Lower lobe of right lung (tissue), 2 donors: ENCODE measurements at regions not wholly inside any gene's neighbourhood (a gene's known extent, or its start where the extent isn't known, plus 50 kb on each side); places are given as distances from the start of the nearest gene placed in this dataset.

Source experiments
- ATAC-seq, 2 donors: fragments of 200-7000 bp; cut with Tn5 transposase; one replicate each; pipeline ENCODE4 v1.9.1; 2020 to 2022; ENCODE audit warnings: mild to moderate bottlenecking in 2 of 2, moderate library complexity in 2 of 2
- DNase-seq: peaks from one replicate; pipeline ENCODE4 v3.0.0-alpha.2; 2020
- H3K27ac ChIP-seq: fragments of 200-600 bp; one replicate; pipeline ENCODE4 v1.8.0; 2022
- H3K27me3 ChIP-seq: fragments of 200-600 bp; one replicate; pipeline ENCODE4 v1.8.0; 2022; ENCODE audit warnings: low read depth
- H3K36me3 ChIP-seq: fragments of 200-600 bp; one replicate; pipeline ENCODE4 v1.8.0; 2022; ENCODE audit warnings: mild to moderate bottlenecking
- H3K4me1 ChIP-seq: fragments of 200-600 bp; one replicate; pipeline ENCODE4 v1.8.0; 2022
- H3K4me3 ChIP-seq: fragments of 200-600 bp; one replicate; pipeline ENCODE4 v1.8.0; 2022; ENCODE audit warnings: mild to moderate bottlenecking
- H3K9me3 ChIP-seq: fragments of 200-600 bp; one replicate; pipeline ENCODE4 v1.8.0; 2022
- CTCF ChIP-seq: fragments of 200-600 bp; IDR thresholded peaks from one replicate; pipeline ENCODE4 v1.8.0; 2022; ENCODE audit warnings: antibody characterized with exemption, mild to moderate bottlenecking
- intact Hi-C: fragments of 100-400 bp; cut with DNase I; formaldehyde crosslinking; loops from one replicate; pipeline ENCODE4 v1.11.0; 2022
- donor health status: DM: no; HTN: yes; CAD: no; lungs with severe emphysema.

- no peaks in the 10 kb centered on the region for H3K36me3 ChIP-seq
- H3K27me3 ChIP-seq = no peaks in the 10 kb centered on the region
- TF ChIP-seq CTCF = no peak
- no peak overlapping the region for H3K27ac ChIP-seq
- H3K4me1 ChIP-seq = no peaks in the 10 kb centered on the region
- ATAC-seq = no peak
- no peak for DNase-seq
- intact Hi-C loops = no loop called here
- H3K4me3 ChIP-seq = no peak overlapping the region
- no peaks in the 10 kb centered on the region for H3K9me3 ChIP-seq
Observed at GRCh38 chr10:65325913-65326312, 1599.9 kb upstream of the LRRTM3 start.

- no peak overlapping the region for H3K4me3 ChIP-seq
- no peak overlapping the region for H3K27ac ChIP-seq
- intact Hi-C loops = no loop called here
- DNase-seq (no peak), ATAC-seq (no peak)
- no peak for TF ChIP-seq CTCF
- H3K9me3 ChIP-seq = no peaks in the 10 kb centered on the region
- H3K27me3 ChIP-seq = no peaks in the 10 kb centered on the region
- no peaks in the 10 kb centered on the region for H3K4me1 ChIP-seq
- H3K36me3 ChIP-seq = no peaks in the 10 kb centered on the region
Observed at GRCh38 chr10:65328486-65328885, 1597.3 kb upstream of the LRRTM3 start.

GRCh38 chr10:65335311-65335710 lies 1590.5 kb upstream of the LRRTM3 start:
- H3K27ac ChIP-seq = no peak overlapping the region
- TF ChIP-seq CTCF = no peak
- H3K9me3 ChIP-seq = no peaks in the 10 kb centered on the region
- no peak for ATAC-seq
- no peak for DNase-seq
- H3K36me3 ChIP-seq = no peaks in the 10 kb centered on the region
- H3K4me3 ChIP-seq = no peak overlapping the region
- intact Hi-C loops = no loop called here
- no peaks in the 10 kb centered on the region for H3K4me1 ChIP-seq
- no peaks in the 10 kb centered on the region for H3K27me3 ChIP-seq

- ATAC-seq (no peak), DNase-seq (no peak)
- Histone ChIP-seq H3K9me3 (no peaks in the 10 kb centered on the region), H3K4me3 (no peak overlapping the region), H3K27ac (no peak overlapping the region), H3K27me3 (no peaks in the 10 kb centered on the region), H3K4me1 (no peaks in the 10 kb centered on the region), H3K36me3 (no peaks in the 10 kb centered on the region)
- intact Hi-C loops = no loop called here
- TF ChIP-seq CTCF = no peak
Observed at GRCh38 chr10:65340340-65340739, 1585.5 kb upstream of the LRRTM3 start.

- ATAC-seq (peak in 1 of 2 donors; percentile 16), DNase-seq (no peak)
- Histone ChIP-seq H3K27me3 (no peaks in the 10 kb centered on the region), H3K4me3 (no peak overlapping the region), H3K36me3 (no peaks in the 10 kb centered on the region), H3K27ac (no peak overlapping the region), H3K9me3 (no peaks in the 10 kb centered on the region), H3K4me1 (no peaks in the 10 kb centered on the region)
- intact Hi-C loops = no loop called here
- no peak for TF ChIP-seq CTCF
Observed at GRCh38 chr10:65341323-65341925, 1584.4 kb upstream of the LRRTM3 start.

- no peak for ATAC-seq
- no peak overlapping the region for H3K4me3 ChIP-seq
- no peaks in the 10 kb centered on the region for H3K27me3 ChIP-seq
- H3K36me3 ChIP-seq = no peaks in the 10 kb centered on the region
- intact Hi-C loops = no loop called here
- no peaks in the 10 kb centered on the region for H3K4me1 ChIP-seq
- no peak overlapping the region for H3K27ac ChIP-seq
- no peaks in the 10 kb centered on the region for H3K9me3 ChIP-seq
- no peak for TF ChIP-seq CTCF
- no peak for DNase-seq
Observed at GRCh38 chr10:65342245-65342644, 1583.6 kb upstream of the LRRTM3 start.
